ENCODE measurements at regions not wholly inside any gene's neighbourhood (a gene's known extent, or its start where the extent isn't known, plus 50 kb on each side); places are given as distances from the start of the nearest gene placed in this dataset.

- Histone ChIP-seq H3K4me1 (ENCODE audit: low read length) (no peaks in the 10 kb centered on the region), H4K20me1 (ENCODE audit: insufficient read depth, low read depth, low read length) (no peaks in the 10 kb centered on the region), H3K9me3 (ENCODE audit: low read length) (no peaks in the 10 kb centered on the region), H3K27me3 (ENCODE audit: low read length) (no peaks in the 10 kb centered on the region), H3K27ac (ENCODE audit: low read length) (no peak overlapping the region), H2AFZ (ENCODE audit: low read length) (no peak overlapping the region), H3K9ac (ENCODE audit: low read length) (no peak overlapping the region), H3K9me2 (replicated peaks; ENCODE audit: insufficient read depth, low read length) (no peaks in the 10 kb centered on the region), H3K36me3 (ENCODE audit: insufficient read depth, low read length) (no peaks in the 10 kb centered on the region), H3K79me2 (ENCODE audit: low read length) (no peaks in the 10 kb centered on the region), H3K4me2 (ENCODE audit: low read depth, low read length, poor library complexity, severe bottlenecking) (no peak overlapping the region), H3K4me3 (ENCODE audit: low read length) (no peak overlapping the region)
- DNase-seq, result no peak
Observed at GRCh38 chr12:131616738-131617137, 94.2 kb upstream of the SFSWAP start.

GRCh38 chr12:131617179-131617578 lies 93.7 kb upstream of the SFSWAP start:
- H4K20me1 ChIP-seq (ENCODE audit: insufficient read depth, low read depth, low read length), result no peaks in the 10 kb centered on the region
- H3K9ac ChIP-seq (ENCODE audit: low read length), result no peak overlapping the region
- H3K27me3 ChIP-seq (ENCODE audit: low read length), result no peaks in the 10 kb centered on the region
- no peaks in the 10 kb centered on the region for H3K9me3 ChIP-seq (ENCODE audit: low read length)
- no peaks in the 10 kb centered on the region for H3K79me2 ChIP-seq (ENCODE audit: low read length)
- no peak for DNase-seq
- no peaks in the 10 kb centered on the region for H3K36me3 ChIP-seq (ENCODE audit: insufficient read depth, low read length)
- no peaks in the 10 kb centered on the region for H3K9me2 ChIP-seq (replicated peaks; ENCODE audit: insufficient read depth, low read length)
- H2AFZ ChIP-seq (ENCODE audit: low read length), result no peak overlapping the region
- H3K4me3 ChIP-seq (ENCODE audit: low read length), result no peak overlapping the region
- H3K4me1 ChIP-seq (ENCODE audit: low read length), result no peaks in the 10 kb centered on the region
- no peak overlapping the region for H3K27ac ChIP-seq (ENCODE audit: low read length)
- no peak overlapping the region for H3K4me2 ChIP-seq (ENCODE audit: low read depth, low read length, poor library complexity, severe bottlenecking)

- H3K4me3 ChIP-seq (ENCODE audit: low read length), result no peak overlapping the region
- no peaks in the 10 kb centered on the region for H3K36me3 ChIP-seq (ENCODE audit: insufficient read depth, low read length)
- no peak overlapping the region for H3K27ac ChIP-seq (ENCODE audit: low read length)
- no peaks in the 10 kb centered on the region for H3K79me2 ChIP-seq (ENCODE audit: low read length)
- H3K9me3 ChIP-seq (ENCODE audit: low read length), result no peaks in the 10 kb centered on the region
- no peaks in the 10 kb centered on the region for H3K9me2 ChIP-seq (replicated peaks; ENCODE audit: insufficient read depth, low read length)
- no peaks in the 10 kb centered on the region for H3K27me3 ChIP-seq (ENCODE audit: low read length)
- no peaks in the 10 kb centered on the region for H4K20me1 ChIP-seq (ENCODE audit: insufficient read depth, low read depth, low read length)
- DNase-seq, result no peak
- no peaks in the 10 kb centered on the region for H3K4me1 ChIP-seq (ENCODE audit: low read length)
- H2AFZ ChIP-seq (ENCODE audit: low read length), result no peak overlapping the region
- H3K4me2 ChIP-seq (ENCODE audit: low read depth, low read length, poor library complexity, severe bottlenecking), result no peak overlapping the region
- H3K9ac ChIP-seq (ENCODE audit: low read length), result no peak overlapping the region
Observed at GRCh38 chr12:131617596-131618302, 93.1 kb upstream of the SFSWAP start.

- Histone ChIP-seq H2AFZ (ENCODE audit: low read length) (no peak overlapping the region), H3K4me2 (ENCODE audit: low read depth, low read length, poor library complexity, severe bottlenecking) (no peak overlapping the region), H3K4me1 (ENCODE audit: low read length) (no peaks in the 10 kb centered on the region), H3K4me3 (ENCODE audit: low read length) (no peak overlapping the region), H3K79me2 (ENCODE audit: low read length) (no peaks in the 10 kb centered on the region), H3K9ac (ENCODE audit: low read length) (no peak overlapping the region), H3K27me3 (ENCODE audit: low read length) (no peaks in the 10 kb centered on the region), H3K36me3 (ENCODE audit: insufficient read depth, low read length) (no peaks in the 10 kb centered on the region), H4K20me1 (ENCODE audit: insufficient read depth, low read depth, low read length) (no peaks in the 10 kb centered on the region), H3K9me3 (ENCODE audit: low read length) (no peaks in the 10 kb centered on the region), H3K9me2 (replicated peaks; ENCODE audit: insufficient read depth, low read length) (no peaks in the 10 kb centered on the region), H3K27ac (ENCODE audit: low read length) (no peak overlapping the region)
- DNase-seq, result peak; percentile 57
Observed at GRCh38 chr12:131618303-131618658, 92.6 kb upstream of the SFSWAP start.

GRCh38 chr12:131618701-131619100 lies 92.2 kb upstream of the SFSWAP start:
- H3K79me2 ChIP-seq (ENCODE audit: low read length), result no peaks in the 10 kb centered on the region
- H2AFZ ChIP-seq (ENCODE audit: low read length), result no peak overlapping the region
- no peak for DNase-seq
- no peak overlapping the region for H3K9ac ChIP-seq (ENCODE audit: low read length)
- H3K9me2 ChIP-seq (replicated peaks; ENCODE audit: insufficient read depth, low read length), result no peaks in the 10 kb centered on the region
- no peaks in the 10 kb centered on the region for H3K9me3 ChIP-seq (ENCODE audit: low read length)
- H3K4me2 ChIP-seq (ENCODE audit: low read depth, low read length, poor library complexity, severe bottlenecking), result no peak overlapping the region
- no peaks in the 10 kb centered on the region for H3K36me3 ChIP-seq (ENCODE audit: insufficient read depth, low read length)
- H3K4me3 ChIP-seq (ENCODE audit: low read length), result no peak overlapping the region
- no peak overlapping the region for H3K27ac ChIP-seq (ENCODE audit: low read length)
- H3K27me3 ChIP-seq (ENCODE audit: low read length), result no peaks in the 10 kb centered on the region
- H3K4me1 ChIP-seq (ENCODE audit: low read length), result no peaks in the 10 kb centered on the region
- H4K20me1 ChIP-seq (ENCODE audit: insufficient read depth, low read depth, low read length), result no peaks in the 10 kb centered on the region

GRCh38 chr12:131619106-131619642 lies 91.7 kb upstream of the SFSWAP start:
- no peaks in the 10 kb centered on the region for H3K4me1 ChIP-seq (ENCODE audit: low read length)
- H3K36me3 ChIP-seq (ENCODE audit: insufficient read depth, low read length), result no peaks in the 10 kb centered on the region
- no peaks in the 10 kb centered on the region for H3K27me3 ChIP-seq (ENCODE audit: low read length)
- H4K20me1 ChIP-seq (ENCODE audit: insufficient read depth, low read depth, low read length), result no peaks in the 10 kb centered on the region
- no peak for DNase-seq
- H3K4me3 ChIP-seq (ENCODE audit: low read length), result no peak overlapping the region
- H3K9me2 ChIP-seq (replicated peaks; ENCODE audit: insufficient read depth, low read length), result no peaks in the 10 kb centered on the region
- H2AFZ ChIP-seq (ENCODE audit: low read length), result no peak overlapping the region
- H3K9me3 ChIP-seq (ENCODE audit: low read length), result no peaks in the 10 kb centered on the region
- no peak overlapping the region for H3K9ac ChIP-seq (ENCODE audit: low read length)
- H3K4me2 ChIP-seq (ENCODE audit: low read depth, low read length, poor library complexity, severe bottlenecking), result no peak overlapping the region
- H3K79me2 ChIP-seq (ENCODE audit: low read length), result no peaks in the 10 kb centered on the region
- H3K27ac ChIP-seq (ENCODE audit: low read length), result no peak overlapping the region

GRCh38 chr12:131619736-131620506 lies 91.0 kb upstream of the SFSWAP start:
- H3K4me1 ChIP-seq (ENCODE audit: low read length), result no peaks in the 10 kb centered on the region
- no peaks in the 10 kb centered on the region for H3K79me2 ChIP-seq (ENCODE audit: low read length)
- H3K27me3 ChIP-seq (ENCODE audit: low read length), result no peaks in the 10 kb centered on the region
- H3K9ac ChIP-seq (ENCODE audit: low read length), result no peak overlapping the region
- no peak overlapping the region for H2AFZ ChIP-seq (ENCODE audit: low read length)
- no peak for DNase-seq
- no peak overlapping the region for H3K27ac ChIP-seq (ENCODE audit: low read length)
- H3K9me2 ChIP-seq (replicated peaks; ENCODE audit: insufficient read depth, low read length), result no peaks in the 10 kb centered on the region
- no peaks in the 10 kb centered on the region for H3K36me3 ChIP-seq (ENCODE audit: insufficient read depth, low read length)
- H3K4me2 ChIP-seq (ENCODE audit: low read depth, low read length, poor library complexity, severe bottlenecking), result no peak overlapping the region
- no peaks in the 10 kb centered on the region for H3K9me3 ChIP-seq (ENCODE audit: low read length)
- H4K20me1 ChIP-seq (ENCODE audit: insufficient read depth, low read depth, low read length), result no peaks in the 10 kb centered on the region
- H3K4me3 ChIP-seq (ENCODE audit: low read length), result no peak overlapping the region

- no peak overlapping the region for H2AFZ ChIP-seq (ENCODE audit: low read length)
- no peaks in the 10 kb centered on the region for H3K79me2 ChIP-seq (ENCODE audit: low read length)
- no peak overlapping the region for H3K9ac ChIP-seq (ENCODE audit: low read length)
- DNase-seq, result peak; percentile 70
- H3K27me3 ChIP-seq (ENCODE audit: low read length), result no peaks in the 10 kb centered on the region
- H3K9me2 ChIP-seq (replicated peaks; ENCODE audit: insufficient read depth, low read length), result no peaks in the 10 kb centered on the region
- no peaks in the 10 kb centered on the region for H4K20me1 ChIP-seq (ENCODE audit: insufficient read depth, low read depth, low read length)
- H3K36me3 ChIP-seq (ENCODE audit: insufficient read depth, low read length), result no peaks in the 10 kb centered on the region
- no peak overlapping the region for H3K27ac ChIP-seq (ENCODE audit: low read length)
- no peaks in the 10 kb centered on the region for H3K4me1 ChIP-seq (ENCODE audit: low read length)
- no peaks in the 10 kb centered on the region for H3K9me3 ChIP-seq (ENCODE audit: low read length)
- no peak overlapping the region for H3K4me3 ChIP-seq (ENCODE audit: low read length)
- no peak overlapping the region for H3K4me2 ChIP-seq (ENCODE audit: low read depth, low read length, poor library complexity, severe bottlenecking)
Observed at GRCh38 chr12:131620520-131620919, 90.4 kb upstream of the SFSWAP start.

All from Karpas-422 (cell line).